HepG2 (cell line): ENCODE measurements at regions not wholly inside any gene's neighbourhood (a gene's known extent, or its start where the extent isn't known, plus 50 kb on each side); places are given as distances from the start of the nearest gene placed in this dataset.
"Not testable (repeated sequence)": the region's sequence is repeated elsewhere in the genome, so short reads cannot be mapped to it uniquely, and the experiment has no call there.

Experiments
- ATAC-seq: fragments of 200-7000 bp; cut with Tn5 transposase; 3 replicates; pipeline ENCODE4 v1.9.1; 2020; ENCODE audit warnings: mild to moderate bottlenecking, moderate library complexity
- BruUV-seq: library from RNA; stranded (reverse); fragments of 400-500 nt; replicated peaks from 2 replicates; lab custom pipeline; 2021; lab: Mats Ljungman, UMichigan
- CTCF ChIA-PET: fragments of 300-600 bp; formaldehyde crosslinking; extraction: SDS; loops from one replicate; lab custom pipeline; 2021; ENCODE audit warnings: low total read pairs, inconsistent platforms, low intra/inter-chr PET ratio; lab: Yijun Ruan, JAX
- POLR2A ChIA-PET: fragments of 350-600 bp; sonication (Branson Sonifier 250); formaldehyde crosslinking; loops from one replicate; lab custom pipeline; 2020; ENCODE audit warnings: antibody characterized with exemption, inconsistent platforms; lab: Yijun Ruan, JAX
- DNase-seq: peaks from one replicate; pipeline ENCODE4 v3.0.0-alpha.2; 2015; ENCODE audit warnings: low spot score
- FAIRE-seq: peaks from 3 replicates; lab custom pipeline; 2011; peaks lifted over from hg19 to GRCh38; lab: Jason Lieb, UNC
- H2AFZ ChIP-seq: one replicate; pipeline ENCODE4 v1.6.1; 2011; ENCODE audit warnings: low read length, inconsistent platforms
- H3K27ac ChIP-seq: fragments of 300-600 bp; 3 replicates; pipeline ENCODE4 v1.8.0; 2011; ENCODE audit warnings: mixed run types, mild to moderate bottlenecking, mixed read lengths, low read length, inconsistent platforms; ENCODE audit not compliant: insufficient read depth; ENCODE audit errors: extremely low read length
- H3K27me3 ChIP-seq, 2 experiments: fragments of 200-600 bp in 1 of 2; 2 replicates in 1 of 2; 3 replicates in 1 of 2; pipeline versions ENCODE4 v1.6.0 to v1.8.0; 2011; ENCODE audit warnings: low read length in 2 of 2, mild to moderate bottlenecking in 2 of 2, moderate library complexity in 2 of 2, inconsistent platforms in 1 of 2; ENCODE audit not compliant: insufficient read depth in 2 of 2, control insufficient read depth in 1 of 2
- H3K36me3 ChIP-seq, 2 experiments: fragments of 200-600 bp in 1 of 2; replicated peaks in 1 of 2; 2 replicates in 1 of 2; 3 replicates in 1 of 2; pipeline versions ENCODE4 v1.5.1 to v1.8.0; 2011; ENCODE audit warnings: low read length in 2 of 2, inconsistent platforms in 1 of 2; ENCODE audit not compliant: insufficient read depth in 2 of 2, control insufficient read depth in 1 of 2
- H3K4me1 ChIP-seq: 2 replicates; pipeline ENCODE4 v1.5.1; 2012; ENCODE audit warnings: low read length, inconsistent platforms; ENCODE audit not compliant: insufficient read depth
- H3K4me2 ChIP-seq: 2 replicates; pipeline ENCODE4 v1.6.0; 2011; ENCODE audit warnings: low read depth, low read length, inconsistent platforms
- H3K4me3 ChIP-seq, 3 experiments: fragments of 200-600 bp in 1 of 3; sonication (generic), shearing (Covaris generic) in 1 of 3; replicated peaks in 1 of 3; 2 replicates each; pipeline ENCODE4 v1.5.1; 2011 to 2016; ENCODE audit warnings: low read length in 3 of 3, inconsistent platforms in 2 of 3, low read depth in 2 of 3, mild to moderate bottlenecking in 2 of 3, control low read depth in 1 of 3, mixed read lengths in 1 of 3; ENCODE audit not compliant: insufficient read depth in 1 of 3
- H3K79me2 ChIP-seq: one replicate; pipeline ENCODE4 v1.6.1; 2011; ENCODE audit warnings: low read length, inconsistent platforms; ENCODE audit not compliant: insufficient read depth
- H3K9ac ChIP-seq: 2 replicates; pipeline ENCODE4 v1.6.0; 2011; ENCODE audit warnings: mild to moderate bottlenecking, low read depth, low read length, inconsistent platforms; ENCODE audit not compliant: insufficient read depth
- H3K9me3 ChIP-seq: 2 replicates; pipeline ENCODE4 v1.5.1; 2012; ENCODE audit warnings: mild to moderate bottlenecking, low read length
- H4K20me1 ChIP-seq: 2 replicates; pipeline ENCODE4 v1.6.0; 2011; ENCODE audit warnings: inconsistent platforms, mild to moderate bottlenecking, low read length, moderate library complexity; ENCODE audit not compliant: insufficient read depth
- MYC ChIP-seq: sonication (generic); formaldehyde crosslinking; IDR thresholded peaks from 2 replicates; pipeline ENCODE4 v1.9.0; 2021; ENCODE audit warnings: missing genetic modification reagents, borderline replicate concordance
- POLR2G ChIP-seq: fragments of 200-400 bp; formaldehyde crosslinking; IDR thresholded peaks from 2 replicates; pipeline ENCODE4 v1.6.1; 2018; ENCODE audit warnings: mild to moderate bottlenecking, low read depth, low read length, moderate library complexity
- SAP130 ChIP-seq: IDR thresholded peaks from 2 replicates; pipeline ENCODE4 v1.6.1; 2016; ENCODE audit warnings: low read depth
- ZFY ChIP-seq: sonication (generic); formaldehyde crosslinking; IDR thresholded peaks from 2 replicates; pipeline ENCODE4 v1.4.0; 2020; ENCODE audit warnings: missing genetic modification reagents
- WGBS: methylation state at CpG from one replicate; pipeline ENCODE4 v1.1.6; 2017; ENCODE audit warnings: low lambda C conversion rate; 5-methylcytosine and 5-hydroxymethylcytosine counted together
- in situ Hi-C: cut with HindIII; loops from 2 replicates; pipeline ENCODE4 v1.10.0; 2017; ENCODE audit warnings: low pct_unique_long_range_greater_than_20kb; ENCODE audit not compliant: extremely low pct_ligation_motif_present
- intact Hi-C: fragments of 100-400 bp; cut with micrococcal nuclease; formaldehyde crosslinking; loops from one replicate; pipeline ENCODE4 v1.10.0; 2022; ENCODE audit not compliant: unreplicated experiment

- H3K27me3 ChIP-seq, DNase-seq, in situ Hi-C loops, H3K4me1 ChIP-seq, H3K79me2 ChIP-seq, H3K9me3 ChIP-seq, intact Hi-C loops, H2AFZ ChIP-seq, BruUV-seq, H3K36me3 ChIP-seq, ATAC-seq, CTCF ChIA-PET, FAIRE-seq, H4K20me1 ChIP-seq: not testable (repeated sequence)
- 0 out of 2 replicates have a peak, but pooled peaks have one; percentile 29 for TF ChIP-seq MYC (CRISPR knock-in tag)
- TF ChIP-seq ZFY (CRISPR knock-in tag): 0 out of 2 replicates have a peak, but pooled peaks have one; percentile 18
- peak; percentile 35; the same call in 1 of the 2 replicates for TF ChIP-seq SAP130 (CRISPR knock-in tag)
- peak; percentile 34; the same call in 1 of the 2 replicates for TF ChIP-seq POLR2G
- Histone ChIP-seq H3K4me2 (peak overlapping the region; percentile 71), H3K27ac (peak overlapping the region; percentile 44), H3K9ac (0 out of 2 replicates have a peak overlapping the region, but pooled peaks have one; percentile 8), H3K4me3 (peak overlapping the region; percentile 37 to 64 (median 61); a peak in 5 of 6 replicates)
- WGBS: 0% methylated on average over 18 of the region's 38 CpGs
- POLR2A ChIA-PET: interaction anchor here (0.6 to 1.1 kb wide), 3 partner anchors 128 to 993 kb away, joined by 3 read pairs; partner anchors contain the start of gene GRK4
These were observed 190.1 kb downstream of the ADRA2C start for GRCh38 chr4:3956165-3956867.

GRCh38 chr4:3961091-3961672 is 195.0 kb downstream of the ADRA2C start:
- H3K36me3 ChIP-seq, H4K20me1 ChIP-seq, H3K27me3 ChIP-seq, H3K79me2 ChIP-seq, H3K27ac ChIP-seq, ATAC-seq, H3K4me2 ChIP-seq, H2AFZ ChIP-seq, intact Hi-C loops, H3K9me3 ChIP-seq, CTCF ChIA-PET, FAIRE-seq, BruUV-seq, H3K4me3 ChIP-seq, DNase-seq, in situ Hi-C loops, POLR2A ChIA-PET, H3K9ac ChIP-seq, H3K4me1 ChIP-seq: not testable (repeated sequence)
- WGBS: 53% methylated on average over 10 of the region's 10 CpGs

- BruUV-seq, POLR2A ChIA-PET, H3K9me3 ChIP-seq, H3K4me1 ChIP-seq, H3K27me3 ChIP-seq, ATAC-seq, H3K27ac ChIP-seq, H3K36me3 ChIP-seq, CTCF ChIA-PET, in situ Hi-C loops, FAIRE-seq, H4K20me1 ChIP-seq, H3K4me3 ChIP-seq, H3K9ac ChIP-seq, H3K79me2 ChIP-seq, intact Hi-C loops, H2AFZ ChIP-seq, DNase-seq, H3K4me2 ChIP-seq: not testable (repeated sequence)
- 52% methylated on average over 8 of the region's 24 CpGs for WGBS
These were observed 198.5 kb downstream of the ADRA2C start for GRCh38 chr4:3964572-3965278.
